Fibroblast of the aortic adventitia (primary cell): ENCODE measurements at regions not wholly inside any gene's neighbourhood (a gene's known extent, or its start where the extent isn't known, plus 50 kb on each side); places are given as distances from the start of the nearest gene placed in this dataset.

Experiments
- DNase-seq: peaks from one replicate; pipeline ENCODE4 v3.0.0-alpha.2; 2010; ENCODE audit warnings: low read depth
- H3K4me3 ChIP-seq: 2 replicates; pipeline ENCODE4 v1.5.1; 2011; ENCODE audit warnings: low read depth, mild to moderate bottlenecking, control low read depth, low read length, moderate library complexity
- CTCF ChIP-seq: IDR thresholded peaks from 2 replicates; pipeline ENCODE4 v1.5.1; 2011; ENCODE audit warnings: mild to moderate bottlenecking, low read length, control low read depth, inconsistent platforms; ENCODE audit not compliant: insufficient read depth

- TF ChIP-seq CTCF: no peak
- DNase-seq: no peak
- no peak overlapping the region for H3K4me3 ChIP-seq
Observed at GRCh38 chr6:98092331-98092730, 742.0 kb upstream of the POU3F2 start.

DNA sequence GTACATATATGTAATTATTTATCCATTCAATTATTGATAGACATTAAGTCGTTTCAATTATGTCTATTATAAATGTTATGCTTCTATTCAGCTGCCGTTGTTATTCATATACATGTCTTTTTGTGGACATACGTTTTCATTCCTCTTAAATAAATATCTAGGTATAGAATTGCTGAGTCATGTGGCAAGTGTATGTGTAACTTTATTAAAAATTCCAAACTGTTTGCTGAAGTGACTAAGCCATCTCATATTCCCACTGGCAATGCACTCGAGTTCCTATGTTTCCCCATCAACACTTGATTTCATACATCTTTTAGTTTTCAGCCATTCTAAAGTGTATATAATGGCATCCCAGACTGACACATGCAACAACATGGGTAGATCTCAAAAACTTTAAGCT is 739.7 kb upstream of the POU3F2 start:
- DNase-seq: no peak
- no peak for TF ChIP-seq CTCF
- H3K4me3 ChIP-seq: no peak overlapping the region

- TF ChIP-seq CTCF: no peak
- no peak overlapping the region for H3K4me3 ChIP-seq
- DNase-seq: no peak
Observed at GRCh38 chr6:98107801-98108200, 726.6 kb upstream of the POU3F2 start.

DNA sequence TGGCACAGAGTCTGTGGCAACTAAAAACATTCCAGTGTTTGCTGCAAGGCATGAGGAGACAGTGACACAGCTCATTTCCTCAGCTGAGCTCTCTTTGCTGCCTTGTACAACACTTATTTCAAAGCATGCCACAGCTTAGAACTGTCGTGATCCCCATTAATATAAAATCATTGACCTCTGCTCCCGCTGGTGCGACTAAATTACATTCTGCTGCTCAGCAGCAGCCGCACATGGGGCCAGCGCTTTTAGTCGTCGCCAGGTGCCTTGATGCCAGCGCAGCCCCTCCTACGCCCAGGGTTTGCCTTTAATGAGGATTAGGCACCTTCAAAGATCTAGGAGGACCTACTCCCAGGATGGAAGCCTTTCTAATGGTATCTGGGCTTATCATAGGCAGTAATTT is 717.9 kb upstream of the POU3F2 start:
- no peak for DNase-seq
- H3K4me3 ChIP-seq: no peak overlapping the region
- no peak for TF ChIP-seq CTCF

DNA sequence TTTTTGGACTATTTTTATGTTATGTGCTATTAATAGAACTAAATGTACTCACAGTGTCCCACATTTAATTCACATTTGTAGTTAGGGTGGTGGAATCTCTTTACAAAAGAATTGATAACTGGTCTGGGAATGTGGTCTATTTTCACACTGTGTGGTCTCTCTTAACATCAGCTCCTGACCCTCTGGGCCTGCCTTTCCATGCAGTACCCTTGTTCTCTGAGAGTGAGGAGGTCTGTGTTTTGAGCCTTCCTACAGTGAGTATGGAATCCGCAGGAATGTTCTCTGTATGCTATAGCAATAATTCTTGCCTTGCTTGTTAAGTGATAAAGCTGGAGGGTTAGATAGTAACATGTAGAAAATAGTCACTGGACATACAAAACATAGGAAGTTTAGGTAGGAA is 717.3 kb upstream of the POU3F2 start:
- DNase-seq: no peak
- TF ChIP-seq CTCF: no peak
- no peak overlapping the region for H3K4me3 ChIP-seq

- no peak overlapping the region for H3K4me3 ChIP-seq
- TF ChIP-seq CTCF: no peak
- DNase-seq: no peak
Observed at GRCh38 chr6:98118397-98119045, 715.9 kb upstream of the POU3F2 start.

DNA sequence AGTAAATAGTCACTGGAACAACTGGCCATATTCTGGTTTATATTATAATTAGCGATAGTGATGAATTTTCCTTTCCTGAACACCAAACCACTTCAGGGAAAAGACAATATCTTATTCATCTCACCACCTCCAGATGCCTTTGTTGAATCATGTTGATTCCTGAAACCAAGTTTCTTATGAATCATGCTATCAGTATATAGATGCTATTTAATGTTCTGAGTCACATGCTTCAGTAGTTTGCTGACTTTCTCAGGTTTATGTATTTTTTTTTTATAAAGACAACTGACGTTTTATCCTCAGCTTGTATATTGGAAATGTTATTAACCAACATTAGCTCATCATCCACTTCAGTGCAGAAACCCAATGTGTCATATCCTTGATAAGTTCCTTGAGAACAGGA is 710.2 kb upstream of the POU3F2 start:
- H3K4me3 ChIP-seq: no peak overlapping the region
- no peak for TF ChIP-seq CTCF
- no peak for DNase-seq
